GM23338 (cell line): ENCODE measurements at regions not wholly inside any gene's neighbourhood (a gene's known extent, or its start where the extent isn't known, plus 50 kb on each side); places are given as distances from the start of the nearest gene placed in this dataset.

Experiments used
- ATAC-seq: fragments of 200-7000 bp; cut with Tn5 transposase; 3 replicates; pipeline ENCODE4 v1.9.1; 2020
- DNase-seq: peaks from one replicate; pipeline ENCODE4 v3.0.0-alpha.2; 2015; ENCODE audit warnings: low spot score
- H2AFZ ChIP-seq: fragments of 200-600 bp; sonication (generic); 2 replicates; pipeline ENCODE4 v1.8.0; 2016; ENCODE audit warnings: antibody characterized with exemption, mild to moderate bottlenecking, moderate library complexity
- H3F3A ChIP-seq: fragments of 200-600 bp; sonication (generic); replicated peaks from 2 replicates; pipeline ENCODE4 v1.8.0; 2017; ENCODE audit warnings: antibody characterized with exemption, mixed run types, low read depth
- H3K27ac ChIP-seq: fragments of 200-600 bp; sonication (generic); 2 replicates; pipeline ENCODE4 v1.6.1; 2016; ENCODE audit warnings: low read depth
- H3K27me3 ChIP-seq: fragments of 200-600 bp; sonication (generic); 2 replicates; pipeline ENCODE4 v1.8.0; 2016; ENCODE audit warnings: mild to moderate bottlenecking, mixed run types, moderate library complexity; ENCODE audit not compliant: insufficient read depth
- H3K36me3 ChIP-seq: fragments of 200-600 bp; sonication (generic); 2 replicates; pipeline ENCODE4 v1.8.0; 2016; ENCODE audit warnings: mild to moderate bottlenecking; ENCODE audit not compliant: insufficient read depth
- H3K4me1 ChIP-seq: fragments of 200-600 bp; sonication (generic); 2 replicates; pipeline ENCODE4 v1.8.0; 2016; ENCODE audit warnings: mild to moderate bottlenecking, moderate library complexity; ENCODE audit not compliant: insufficient read depth
- H3K4me2 ChIP-seq: fragments of 200-600 bp; sonication (generic); 2 replicates; pipeline ENCODE4 v1.7.1; 2017; ENCODE audit warnings: mixed run types
- H3K4me3 ChIP-seq: fragments of 200-600 bp; sonication (generic); 2 replicates; pipeline ENCODE4 v1.6.1; 2016; ENCODE audit warnings: mixed run types
- H3K79me2 ChIP-seq: fragments of 200-600 bp; sonication (generic); replicated peaks from 2 replicates; pipeline ENCODE4 v1.8.0; 2017; ENCODE audit warnings: mild to moderate bottlenecking; ENCODE audit not compliant: insufficient read depth
- H3K9me2 ChIP-seq: fragments of 200-600 bp; sonication (generic); 2 replicates; pipeline ENCODE4 v1.8.0; 2017; ENCODE audit not compliant: insufficient read depth
- H4K20me1 ChIP-seq: fragments of 200-600 bp; sonication (generic); replicated peaks from 2 replicates; pipeline ENCODE4 v1.8.0; 2017; ENCODE audit warnings: mild to moderate bottlenecking; ENCODE audit not compliant: insufficient read depth
- H3K27ac Mint-ChIP-seq: 2 replicates; pipeline ENCODE4 v1.8.0; 2020; ENCODE audit warnings: inconsistent platforms, mild to moderate bottlenecking, moderate library complexity, mixed read lengths
- H3K27me3 Mint-ChIP-seq: 3 replicates; pipeline ENCODE4 v1.8.0; 2022; ENCODE audit warnings: low read depth, mild to moderate bottlenecking, moderate library complexity, mixed read lengths, inconsistent platforms; ENCODE audit not compliant: insufficient read depth, poor library complexity
- H3K36me3 Mint-ChIP-seq: 3 replicates; pipeline ENCODE4 v1.8.0; 2021; ENCODE audit warnings: low read depth, mild to moderate bottlenecking, inconsistent platforms, moderate library complexity, mixed read lengths
- H3K4me1 Mint-ChIP-seq: 3 replicates; pipeline ENCODE4 v1.8.0; 2020; ENCODE audit warnings: mild to moderate bottlenecking, inconsistent platforms, mixed read lengths
- H3K4me3 Mint-ChIP-seq: 3 replicates; pipeline ENCODE4 v1.8.0; 2021; ENCODE audit warnings: moderate library complexity, mild to moderate bottlenecking, inconsistent platforms, mixed read lengths
- H3K9me3 Mint-ChIP-seq: 3 replicates; pipeline ENCODE4 v1.8.0; 2020; ENCODE audit warnings: moderate library complexity, mild to moderate bottlenecking, inconsistent platforms, mixed read lengths
- CREB1 ChIP-seq: fragments of 250-450 bp; sonication (Bioruptor Pico); IDR thresholded peaks from 2 replicates; pipeline ENCODE4 v1.5.0; 2020; ENCODE audit warnings: low read depth, mild to moderate bottlenecking, moderate library complexity
- CTCF ChIP-seq, 2 experiments: fragments of 200-600 bp in 1 of 2; sonication (generic) in 1 of 2; conservative IDR thresholded peaks; 2 replicates each; pipeline versions ENCODE4 v1.5.1 to v1.6.1; 2016 to 2017; ENCODE audit warnings: antibody characterized with exemption in 2 of 2, low read depth in 2 of 2, mild to moderate bottlenecking in 2 of 2, moderate library complexity in 1 of 2
- ETS1 ChIP-seq: IDR thresholded peaks from 2 replicates; pipeline ENCODE4 v1.6.1; 2016; ENCODE audit warnings: antibody characterized with exemption
- EZH2 ChIP-seq: fragments of 200-600 bp; sonication (generic); IDR thresholded peaks from one replicate; pipeline ENCODE4 v1.8.0; 2017; ENCODE audit warnings: antibody characterized with exemption, mild to moderate bottlenecking, low read depth; ENCODE audit not compliant: unreplicated experiment
- EZH2phosphoT487 ChIP-seq: fragments of 200-600 bp; sonication (generic); IDR thresholded peaks from one replicate; pipeline ENCODE4 v1.8.1; 2018; ENCODE audit warnings: antibody characterized with exemption; ENCODE audit not compliant: unreplicated experiment
- JUNB ChIP-seq: IDR thresholded peaks from one replicate; pipeline ENCODE4 v1.6.1; 2016; ENCODE audit warnings: antibody characterized with exemption; ENCODE audit not compliant: unreplicated experiment
- NANOG ChIP-seq: IDR thresholded peaks from 2 replicates; pipeline ENCODE4 v1.6.1; 2016; ENCODE audit warnings: antibody characterized with exemption, borderline replicate concordance
- POLR2AphosphoS5 ChIP-seq: IDR thresholded peaks from 2 replicates; pipeline ENCODE4 v1.6.1; 2016; ENCODE audit warnings: antibody characterized with exemption, low read depth
- REST ChIP-seq: IDR thresholded peaks from one replicate; pipeline ENCODE4 v1.6.1; 2018; ENCODE audit warnings: antibody characterized with exemption; ENCODE audit not compliant: unreplicated experiment
- STAT1 ChIP-seq: IDR thresholded peaks from one replicate; pipeline ENCODE4 v1.6.1; 2016; ENCODE audit warnings: antibody characterized with exemption; ENCODE audit not compliant: unreplicated experiment
- ZNF114 ChIP-seq: fragments of 250-450 bp; sonication (Bioruptor Pico); IDR thresholded peaks from 2 replicates; pipeline ENCODE4 v1.5.0; 2020; ENCODE audit warnings: mild to moderate bottlenecking, moderate library complexity
- ZNF331 ChIP-seq: fragments of 250-450 bp; sonication (Bioruptor Pico); IDR thresholded peaks from 2 replicates; pipeline ENCODE4 v1.5.0; 2020; ENCODE audit warnings: low read depth, mild to moderate bottlenecking, moderate library complexity

- H3F3A ChIP-seq: no peaks in the 10 kb centered on the region
- Mint-ChIP-seq H3K4me1 (no peaks in the 10 kb centered on the region), H3K9me3 (no peaks in the 10 kb centered on the region; the same call in none of the 3 replicates), H3K27ac (no peak overlapping the region), H3K27me3 (peaks cover 8% of the 10 kb centered on the region), H3K36me3 (peaks cover 71% of the 10 kb centered on the region), H3K4me3 (no peak overlapping the region)
- H3K79me2 ChIP-seq: no peaks in the 10 kb centered on the region
- H3K4me3 ChIP-seq: no peak overlapping the region
- ATAC-seq: no peak
- H3K27me3 ChIP-seq: no peaks in the 10 kb centered on the region
- no peak overlapping the region for H3K27ac ChIP-seq
- H2AFZ ChIP-seq: no peak overlapping the region
- no peaks in the 10 kb centered on the region for H4K20me1 ChIP-seq
- no peaks in the 10 kb centered on the region; the same call in 1 of the 2 replicates for H3K9me2 ChIP-seq
- TF ChIP-seq CREB1 (CRISPR knock-in tag) (no peak), JUNB (no peak), ZNF114 (CRISPR knock-in tag) (no peak), ETS1 (no peak), ZNF331 (CRISPR knock-in tag) (no peak), REST (no peak), STAT1 (no peak)
- no peak overlapping the region for H3K4me2 ChIP-seq
- DNase-seq: no peak
- H3K36me3 ChIP-seq: peaks cover 19% of the 10 kb centered on the region
- no peaks in the 10 kb centered on the region for H3K4me1 ChIP-seq
These were observed 1477.6 kb downstream of the UQCRFS1 start for GRCh38 chr19:27735314-27735713.

- peaks cover 25% of the 10 kb centered on the region for H3K36me3 ChIP-seq
- Mint-ChIP-seq H3K27me3 (peaks cover 8% of the 10 kb centered on the region), H3K36me3 (peaks cover 75% of the 10 kb centered on the region), H3K4me1 (no peaks in the 10 kb centered on the region), H3K27ac (no peak overlapping the region), H3K9me3 (peaks cover 1% of the 10 kb centered on the region), H3K4me3 (no peak overlapping the region)
- H2AFZ ChIP-seq: no peak overlapping the region
- H3K4me1 ChIP-seq: no peaks in the 10 kb centered on the region
- H3K27ac ChIP-seq: no peak overlapping the region
- H3K4me2 ChIP-seq: no peak overlapping the region
- no peaks in the 10 kb centered on the region for H3F3A ChIP-seq
- H3K4me3 ChIP-seq: no peak overlapping the region
- H3K79me2 ChIP-seq: no peaks in the 10 kb centered on the region
- no peaks in the 10 kb centered on the region; the same call in 1 of the 2 replicates for H3K9me2 ChIP-seq
- no peak for ATAC-seq
- no peak for DNase-seq
- H3K27me3 ChIP-seq: no peaks in the 10 kb centered on the region
- H4K20me1 ChIP-seq: no peaks in the 10 kb centered on the region
- no peak for TF ChIP-seq EZH2
- TF ChIP-seq CTCF (conservative IDR thresholded peaks at IDR 0.05; ENCODE audit: low read depth in 2 of 2): no peak
- TF ChIP-seq POLR2AphosphoS5: no peak
- no peak for TF ChIP-seq ZNF114 (CRISPR knock-in tag)
- no peak for TF ChIP-seq EZH2phosphoT487
- no peak for TF ChIP-seq STAT1
- TF ChIP-seq NANOG: no peak
- TF ChIP-seq JUNB: no peak
These were observed 1478.3 kb downstream of the UQCRFS1 start for GRCh38 chr19:27734496-27735220.
